Activated T-cell treated with anti-CD3 and anti-CD28 coated beads for 1 hour (primary cell): ENCODE measurements at regions not wholly inside any gene's neighbourhood (a gene's known extent, or its start where the extent isn't known, plus 50 kb on each side); places are given as distances from the start of the nearest gene placed in this dataset.

Source experiments
- DNase-seq: peaks from one replicate; pipeline ENCODE4 v3.0.0-alpha.2; 2020; ENCODE audit warnings: low read depth

GRCh38 chr1:22317231-22317919 is 134.3 kb upstream of the ZBTB40 start:
- DNase-seq = no peak

GRCh38 chr1:22317920-22318243 is 133.8 kb upstream of the ZBTB40 start:
- DNase-seq = no peak

GRCh38 chr1:22318279-22318981 is 133.2 kb upstream of the ZBTB40 start:
- DNase-seq = no peak

- no peak for DNase-seq
Measured at GRCh38 chr1:22319608-22320007, 132.0 kb upstream of the ZBTB40 start.

GRCh38 chr1:22320587-22321344 is 130.9 kb upstream of the ZBTB40 start:
- no peak for DNase-seq

- DNase-seq = no peak
Measured at GRCh38 chr1:22321917-22322316, 129.7 kb upstream of the ZBTB40 start.

GRCh38 chr1:22323141-22323845 is 128.4 kb upstream of the ZBTB40 start:
- DNase-seq = no peak

- no peak for DNase-seq
Measured at GRCh38 chr1:22323846-22324504, 127.7 kb upstream of the ZBTB40 start.

GRCh38 chr1:22325531-22326371 is 125.9 kb upstream of the ZBTB40 start:
- DNase-seq = no peak

GRCh38 chr1:22326372-22326915 is 125.2 kb upstream of the ZBTB40 start:
- DNase-seq = no peak

GRCh38 chr1:22326931-22327330 is 124.7 kb upstream of the ZBTB40 start:
- no peak for DNase-seq

GRCh38 chr1:22327411-22327810 is 124.2 kb upstream of the ZBTB40 start:
- no peak for DNase-seq

GRCh38 chr1:22328331-22329147 is 123.1 kb upstream of the ZBTB40 start:
- no peak for DNase-seq

- no peak for DNase-seq
Measured at GRCh38 chr1:22329148-22329515, 122.5 kb upstream of the ZBTB40 start.

- no peak for DNase-seq
Measured at GRCh38 chr1:22330092-22330759, 121.4 kb upstream of the ZBTB40 start.

GRCh38 chr1:22330760-22331119 is 120.9 kb upstream of the ZBTB40 start:
- no peak for DNase-seq

- DNase-seq = no peak
Measured at GRCh38 chr1:22331618-22332423, 119.8 kb upstream of the ZBTB40 start.

GRCh38 chr1:22332424-22332717 is 119.3 kb upstream of the ZBTB40 start:
- DNase-seq = no peak
